B cell (primary cell): ENCODE measurements at regions not wholly inside any gene's neighbourhood (a gene's known extent, or its start where the extent isn't known, plus 50 kb on each side); places are given as distances from the start of the nearest gene placed in this dataset.

Experiments used
- ATAC-seq: fragments of 200-7000 bp; cut with Tn5 transposase; one replicate; pipeline ENCODE4 v1.10.0; 2021; ENCODE audit warnings: low read depth, mild to moderate bottlenecking, moderate number of reproducible peaks, moderate library complexity
- CTCF ChIA-PET: fragments of 350-600 bp; sonication (Branson Sonifier 250); formaldehyde crosslinking; loops from one replicate; lab custom pipeline; 2021; ENCODE audit warnings: antibody characterized with exemption, inconsistent platforms; lab: Charles Lee
- POLR2A ChIA-PET: fragments of 350-600 bp; sonication (Branson Sonifier 250); formaldehyde crosslinking; loops from one replicate; lab custom pipeline; 2021; ENCODE audit warnings: antibody characterized with exemption; lab: Charles Lee
- DNase-seq: peaks from one replicate; pipeline ENCODE4 v3.0.0; 2013
- H2AFZ ChIP-seq: 2 replicates; pipeline ENCODE4 v1.6.1; 2012; ENCODE audit warnings: mild to moderate bottlenecking, low read depth, low read length; ENCODE audit not compliant: insufficient read depth, poor library complexity, severe bottlenecking
- H3K27ac ChIP-seq, 2 donors: 1 replicate in 1 of 2; 2 replicates in 1 of 2; pipeline ENCODE4 v1.5.1; 2012 to 2013; ENCODE audit warnings: low read length in 2 of 2, mild to moderate bottlenecking in 2 of 2, moderate library complexity in 1 of 2
- H3K27me3 ChIP-seq, 4 experiments: fragments of 200-600 bp in 1 of 4; sonication (generic) in 1 of 4; replicated peaks in 1 of 4; 1 replicate in 2 of 4; 2 replicates in 2 of 4; pipeline versions ENCODE4 v1.6.1 to v1.7.0; 2013 to 2016; ENCODE audit warnings: low read length in 3 of 4, mild to moderate bottlenecking in 2 of 4, mixed read lengths in 1 of 4, moderate library complexity in 1 of 4; ENCODE audit not compliant: insufficient read depth in 4 of 4, control insufficient read depth in 3 of 4; ENCODE audit errors: control extremely low read depth in 1 of 4
- H3K36me3 ChIP-seq, 2 experiments: replicated peaks in 1 of 2; 1 replicate in 1 of 2; 2 replicates in 1 of 2; pipeline versions ENCODE4 v1.6.1 to v1.7.1; 2013; ENCODE audit warnings: low read length in 1 of 2; ENCODE audit not compliant: insufficient read depth in 2 of 2, control insufficient read depth in 1 of 2; ENCODE audit errors: control extremely low read depth in 1 of 2, extremely low read depth in 1 of 2
- H3K4me1 ChIP-seq, 2 donors: fragments of 200-600 bp in 1 of 2; sonication (generic) in 1 of 2; 1 replicate in 1 of 2; 2 replicates in 1 of 2; pipeline versions ENCODE4 v1.5.1 to v1.6.1; 2013 to 2017; ENCODE audit warnings: low read length in 2 of 2; ENCODE audit not compliant: control insufficient read depth in 2 of 2, insufficient read depth in 2 of 2
- H3K4me2 ChIP-seq: replicated peaks from 2 replicates; pipeline ENCODE3; 2012; ENCODE audit warnings: mild to moderate bottlenecking, low read depth, low read length; ENCODE audit not compliant: poor library complexity, severe bottlenecking
- H3K4me3 ChIP-seq, 5 experiments: fragments of 200-600 bp in 1 of 5; sonication (generic) in 1 of 5; 1 replicate in 3 of 5; 2 replicates in 2 of 5; pipeline versions ENCODE4 v1.5.1 to v1.7.0; 2011 to 2016; ENCODE audit warnings: low read length in 4 of 5, mild to moderate bottlenecking in 4 of 5, low read depth in 2 of 5, control low read depth in 1 of 5, moderate library complexity in 1 of 5; ENCODE audit not compliant: insufficient read depth in 1 of 5; ENCODE audit errors: control extremely low read depth in 1 of 5, extremely low read depth in 1 of 5
- H3K79me2 ChIP-seq: fragments of 200-600 bp; sonication (generic); one replicate; pipeline ENCODE4 v1.6.0; 2016; ENCODE audit warnings: low read length; ENCODE audit not compliant: control insufficient read depth, insufficient read depth
- H3K9ac ChIP-seq: fragments of 200-600 bp; sonication (generic); 2 replicates; pipeline ENCODE4 v1.6.1; 2017; ENCODE audit warnings: mild to moderate bottlenecking, low read length, moderate library complexity
- H3K9me3 ChIP-seq, 3 donors: one replicate each; pipeline versions ENCODE4 v1.6.1 to v1.7.1; 2013; ENCODE audit warnings: low read length in 2 of 3; ENCODE audit not compliant: control insufficient read depth in 2 of 3, insufficient read depth in 1 of 3; ENCODE audit errors: control extremely low read depth in 1 of 3
- H4K20me1 ChIP-seq: 2 replicates; pipeline ENCODE4 v1.6.0; 2012; ENCODE audit warnings: mild to moderate bottlenecking, low read length; ENCODE audit not compliant: insufficient read depth, control insufficient read depth, poor library complexity, severe bottlenecking
- H3K27ac Mint-ChIP-seq: one replicate; pipeline ENCODE4 v1.8.0; 2021; ENCODE audit warnings: mixed read lengths
- H3K27me3 Mint-ChIP-seq: one replicate; pipeline ENCODE4 v1.8.0; 2021; ENCODE audit warnings: mixed read lengths
- H3K4me1 Mint-ChIP-seq: one replicate; pipeline ENCODE4 v1.8.0; 2021; ENCODE audit warnings: mixed read lengths
- H3K4me3 Mint-ChIP-seq: one replicate; pipeline ENCODE4 v1.8.0; 2021; ENCODE audit warnings: mixed read lengths
- H3K9me3 Mint-ChIP-seq: one replicate; pipeline ENCODE4 v1.8.0; 2022; ENCODE audit warnings: mixed read lengths; ENCODE audit not compliant: insufficient read depth
- EZH2 ChIP-seq: IDR thresholded peaks from 2 replicates; pipeline ENCODE4 v1.6.1; 2012; ENCODE audit warnings: borderline replicate concordance, low read depth, mild to moderate bottlenecking, moderate library complexity, low read length; ENCODE audit not compliant: insufficient read depth, poor library complexity, severe bottlenecking
- WGBS: methylation state at CpG from one replicate; pipeline ENCODE4 v1.1.5; 2013; ENCODE audit warnings: missing lambda C conversion rate; ENCODE audit not compliant: insufficient coverage; 5-methylcytosine and 5-hydroxymethylcytosine counted together
- intact Hi-C: fragments of 100-400 bp; cut with micrococcal nuclease; formaldehyde crosslinking; loops from one replicate; pipeline ENCODE4 v1.10.0; 2022
- TF ChIP-seq, protein P1 (sequence below): fragments of 200-600 bp; IDR thresholded peaks from one replicate; pipeline ENCODE4 v1.8.0; 2022; ENCODE audit warnings: antibody characterized with exemption, mild to moderate bottlenecking

DNA sequence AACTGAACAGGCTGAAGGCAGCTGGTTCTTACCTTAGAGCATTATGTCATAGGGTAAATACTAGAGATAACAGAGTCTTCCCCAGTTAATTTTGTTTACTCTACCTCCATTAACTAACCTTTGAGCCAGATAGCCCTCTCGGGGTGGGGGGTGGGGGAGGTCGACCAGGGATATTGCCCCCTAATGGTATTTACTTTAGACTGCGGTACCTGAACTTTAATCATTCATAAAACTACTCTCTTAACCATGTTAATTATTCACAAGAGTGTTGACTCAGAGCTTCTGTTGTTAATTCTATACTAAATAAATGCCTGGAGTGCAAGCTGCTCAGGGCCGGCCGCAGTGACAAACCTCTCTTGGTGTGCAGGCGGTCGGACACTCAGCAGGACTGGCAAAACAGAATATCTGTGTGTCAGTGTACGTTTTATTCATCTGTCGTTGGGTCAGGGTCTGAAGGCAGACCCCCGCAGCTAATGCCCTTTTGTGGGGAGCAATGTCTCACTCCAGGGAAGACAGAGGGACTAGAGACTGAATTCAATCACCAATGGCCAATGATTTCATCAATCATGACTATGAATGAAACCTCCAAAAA, 152.4 kb upstream of the COL21A1 start:
- no peak overlapping the region for H3K4me3 Mint-ChIP-seq
- WGBS, result 80% methylated on average over 1 of the region's 10 CpGs
- H3K27me3 Mint-ChIP-seq, result no peaks in the 10 kb centered on the region
- no peak overlapping the region for H3K27ac Mint-ChIP-seq
- POLR2A ChIA-PET, result no interaction called here
- H3K4me1 Mint-ChIP-seq, result no peaks in the 10 kb centered on the region
- TF ChIP-seq EZH2, result no peak
- TF ChIP-seq, protein P1, sequence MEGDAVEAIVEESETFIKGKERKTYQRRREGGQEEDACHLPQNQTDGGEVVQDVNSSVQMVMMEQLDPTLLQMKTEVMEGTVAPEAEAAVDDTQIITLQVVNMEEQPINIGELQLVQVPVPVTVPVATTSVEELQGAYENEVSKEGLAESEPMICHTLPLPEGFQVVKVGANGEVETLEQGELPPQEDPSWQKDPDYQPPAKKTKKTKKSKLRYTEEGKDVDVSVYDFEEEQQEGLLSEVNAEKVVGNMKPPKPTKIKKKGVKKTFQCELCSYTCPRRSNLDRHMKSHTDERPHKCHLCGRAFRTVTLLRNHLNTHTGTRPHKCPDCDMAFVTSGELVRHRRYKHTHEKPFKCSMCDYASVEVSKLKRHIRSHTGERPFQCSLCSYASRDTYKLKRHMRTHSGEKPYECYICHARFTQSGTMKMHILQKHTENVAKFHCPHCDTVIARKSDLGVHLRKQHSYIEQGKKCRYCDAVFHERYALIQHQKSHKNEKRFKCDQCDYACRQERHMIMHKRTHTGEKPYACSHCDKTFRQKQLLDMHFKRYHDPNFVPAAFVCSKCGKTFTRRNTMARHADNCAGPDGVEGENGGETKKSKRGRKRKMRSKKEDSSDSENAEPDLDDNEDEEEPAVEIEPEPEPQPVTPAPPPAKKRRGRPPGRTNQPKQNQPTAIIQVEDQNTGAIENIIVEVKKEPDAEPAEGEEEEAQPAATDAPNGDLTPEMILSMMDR, result no peak
- CTCF ChIA-PET, result no interaction called here
- Histone ChIP-seq H3K9ac (no peak overlapping the region), H2AFZ (no peak overlapping the region), H3K36me3 (no peaks in the 10 kb centered on the region), H3K4me3 (no peak overlapping the region), H3K27me3 (no peaks in the 10 kb centered on the region), H4K20me1 (no peaks in the 10 kb centered on the region), H3K4me2 (no peak overlapping the region), H3K9me3 (peaks cover 0 to 3% (median 0%) of the 10 kb centered on the region in 3 donors), H3K79me2 (no peaks in the 10 kb centered on the region), H3K27ac (no peak overlapping the region), H3K4me1 (no peaks in the 10 kb centered on the region)
- H3K9me3 Mint-ChIP-seq, result peaks cover 6% of the 10 kb centered on the region
- no peak for DNase-seq
- intact Hi-C loops, result no loop called here
- no peak for ATAC-seq

DNA sequence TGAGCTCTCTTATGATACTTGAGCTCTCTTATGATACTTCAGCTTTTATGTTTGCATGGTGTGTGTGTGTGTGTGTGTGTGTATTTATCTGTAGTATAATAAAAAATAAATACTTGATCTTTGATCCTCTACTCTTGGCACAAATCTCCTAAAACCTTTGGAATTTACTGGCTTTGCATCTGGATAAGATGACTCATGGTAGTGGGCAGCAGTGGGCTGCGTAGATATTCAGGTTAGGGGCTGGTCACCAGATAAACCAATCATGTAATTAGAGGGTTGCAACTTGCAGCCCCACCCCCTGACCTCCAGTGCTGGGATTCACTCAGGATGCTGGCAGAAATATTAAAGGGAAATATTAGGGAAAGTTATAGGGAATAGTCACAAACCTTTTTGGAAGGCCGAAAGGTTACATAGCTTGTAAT, 151.9 kb upstream of the COL21A1 start:
- no peak for DNase-seq
- Histone ChIP-seq H3K27me3 (no peaks in the 10 kb centered on the region), H3K9me3 (peaks cover 0 to 3% (median 0%) of the 10 kb centered on the region in 3 donors), H3K27ac (no peak overlapping the region), H3K4me2 (no peak overlapping the region), H3K4me3 (no peak overlapping the region), H3K36me3 (no peaks in the 10 kb centered on the region), H4K20me1 (no peaks in the 10 kb centered on the region), H2AFZ (no peak overlapping the region), H3K9ac (no peak overlapping the region), H3K4me1 (no peaks in the 10 kb centered on the region), H3K79me2 (no peaks in the 10 kb centered on the region)
- no peaks in the 10 kb centered on the region for H3K27me3 Mint-ChIP-seq
- peaks cover 6% of the 10 kb centered on the region for H3K9me3 Mint-ChIP-seq
- ChIA-PET POLR2A (no interaction called here), CTCF (interaction anchor here (1.4 kb wide), 1 partner anchor 8 kb away, joined by 4 read pairs; no protein-coding TSS in a partner anchor)
- intact Hi-C loops, result no loop called here
- no peak overlapping the region for H3K27ac Mint-ChIP-seq
- no peak overlapping the region for H3K4me3 Mint-ChIP-seq
- no peaks in the 10 kb centered on the region for H3K4me1 Mint-ChIP-seq
- WGBS, result no CpG with 5 or more reads among the region's 2 CpGs
- ATAC-seq, result no peak
- TF ChIP-seq, protein P1, result no peak
- no peak for TF ChIP-seq EZH2
